HG03442 (cell line): ENCODE measurements at regions not wholly inside any gene's neighbourhood (a gene's known extent, or its start where the extent isn't known, plus 50 kb on each side); places are given as distances from the start of the nearest gene placed in this dataset.

Experiments
- ATAC-seq: cut with Tn5 transposase; IDR thresholded peaks from one replicate; pipeline ENCODE4 v1.9.1; 2021; ENCODE audit warnings: mild to moderate bottlenecking, moderate library complexity; ENCODE audit not compliant: unreplicated experiment

DNA sequence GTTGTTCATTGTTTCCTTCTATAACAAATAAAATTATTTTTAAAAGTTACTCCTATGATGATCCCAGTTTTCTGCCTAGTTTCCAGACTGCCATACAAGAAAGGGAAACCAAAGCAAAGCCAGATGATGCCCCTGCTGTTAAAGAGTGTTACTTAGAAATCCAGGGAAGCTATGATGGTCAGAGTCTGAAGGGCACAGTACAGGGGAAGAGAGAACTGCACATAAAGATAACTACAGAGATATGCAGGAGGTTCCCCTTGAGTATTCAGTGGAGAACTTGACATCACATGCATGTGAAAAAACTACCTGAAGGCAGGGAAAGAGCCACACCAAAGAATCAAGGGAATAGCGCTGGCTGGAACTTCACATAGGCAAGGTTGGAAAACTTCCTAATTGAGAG lies 494.2 kb upstream of the FSTL5 start:
- no peak for ATAC-seq

DNA sequence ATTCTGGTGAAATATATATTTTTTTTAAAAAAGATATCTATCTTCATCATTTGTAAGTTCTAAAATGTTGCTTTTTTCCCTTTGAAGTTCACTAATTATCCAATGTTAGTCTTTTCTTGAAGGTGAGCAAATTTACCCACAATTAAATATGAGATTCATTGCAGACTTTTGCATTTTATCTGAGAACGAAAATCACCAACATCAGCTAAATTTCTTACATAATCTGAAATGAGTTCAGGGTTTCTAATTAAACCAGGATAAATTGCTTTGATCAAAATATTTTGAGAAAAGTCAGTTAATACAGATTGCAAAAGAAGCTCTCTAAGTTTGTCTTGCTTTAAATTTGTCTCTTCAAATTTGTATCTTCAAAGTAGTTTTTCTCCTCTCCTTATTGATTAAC lies 486.4 kb upstream of the FSTL5 start:
- no peak for ATAC-seq

GRCh38 chr4:162645381-162645780 lies 481.6 kb upstream of the FSTL5 start:
- ATAC-seq, result no peak

- ATAC-seq, result no peak
Measured at GRCh38 chr4:162644346-162644745, 480.5 kb upstream of the FSTL5 start.

- no peak for ATAC-seq
Measured at GRCh38 chr4:162640152-162640551, 476.4 kb upstream of the FSTL5 start.

- ATAC-seq, result no peak
Measured at GRCh38 chr4:162634390-162634789, 470.6 kb upstream of the FSTL5 start.

DNA sequence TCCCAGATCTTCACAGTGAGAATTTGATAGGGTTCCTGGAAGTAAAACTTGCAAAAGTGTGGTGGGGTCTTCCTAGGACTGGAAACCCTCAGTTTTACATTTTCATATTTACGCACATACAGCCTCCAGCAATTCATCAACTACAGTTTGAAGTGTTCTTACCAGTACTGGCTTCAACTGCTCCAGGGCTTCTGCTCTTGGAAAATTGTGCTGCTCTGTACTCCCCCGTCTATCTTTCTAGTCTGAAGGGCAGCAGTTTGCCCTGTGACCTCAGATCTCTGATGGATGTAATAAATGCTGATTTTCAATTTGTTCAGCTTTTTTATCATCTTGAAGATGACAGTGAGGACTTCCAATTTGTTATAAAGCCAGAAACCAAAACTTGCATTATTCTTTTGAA lies 458.9 kb upstream of the FSTL5 start:
- no peak for ATAC-seq

- no peak for ATAC-seq
Measured at GRCh38 chr4:162610116-162610515, 446.3 kb upstream of the FSTL5 start.

DNA sequence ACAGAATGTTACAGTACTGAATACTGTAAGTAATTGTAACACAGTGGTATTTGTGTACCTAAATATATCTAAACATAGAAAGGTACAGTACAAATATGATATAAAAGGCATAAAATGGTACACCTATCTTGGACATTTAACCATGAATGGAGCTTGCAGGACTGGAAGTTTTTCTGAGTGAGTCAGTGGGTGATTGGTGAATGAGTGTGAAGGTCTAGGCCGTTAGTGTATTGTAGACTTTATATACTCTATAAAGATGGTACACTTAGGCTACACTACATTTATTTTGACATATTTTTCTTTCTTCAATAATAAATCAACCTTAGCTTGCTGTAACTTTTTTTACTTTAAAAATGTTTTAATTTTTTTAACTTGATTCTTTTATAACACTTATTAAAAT lies 422.5 kb upstream of the FSTL5 start:
- no peak for ATAC-seq

- peak; percentile 46 for ATAC-seq
Measured at GRCh38 chr4:162582180-162582579, 418.4 kb upstream of the FSTL5 start.

DNA sequence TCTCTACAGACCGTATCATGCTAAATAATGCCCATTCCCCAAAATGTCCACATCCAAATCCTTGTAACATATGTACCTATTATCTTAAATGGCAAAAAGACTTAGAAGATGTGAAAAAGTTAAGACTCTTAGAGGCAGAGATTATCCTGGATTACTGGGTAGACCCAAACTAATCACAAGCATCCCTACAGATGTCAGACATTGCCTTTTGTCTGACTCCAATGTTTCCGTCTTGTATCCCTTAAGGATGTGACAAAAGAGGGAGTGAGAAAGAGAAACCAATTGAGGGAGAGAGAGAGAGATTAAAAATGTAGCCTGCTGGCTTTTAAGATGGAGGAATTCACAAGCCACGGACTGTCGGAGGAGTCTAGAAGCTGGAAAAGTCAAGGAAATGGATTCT lies 401.9 kb upstream of the FSTL5 start:
- ATAC-seq, result no peak

DNA sequence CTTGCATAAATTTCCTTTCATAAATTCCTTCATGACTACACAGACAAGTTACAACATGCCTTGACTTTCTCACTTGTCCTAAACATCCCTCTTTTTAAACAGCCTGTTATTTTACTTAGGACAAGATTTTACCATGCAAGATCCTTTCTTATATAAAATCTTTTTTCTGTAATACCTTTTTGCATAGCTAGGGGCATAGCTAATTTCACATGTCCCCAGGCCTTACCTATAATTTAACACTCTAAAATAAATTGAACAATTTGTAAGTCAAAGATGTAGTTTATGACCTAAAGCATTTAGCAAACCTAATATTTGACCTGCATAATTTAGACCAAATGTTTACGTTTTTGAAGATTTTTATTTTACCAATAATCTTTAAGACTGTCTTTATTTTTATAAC lies 396.3 kb upstream of the FSTL5 start:
- ATAC-seq, result no peak

- ATAC-seq, result no peak
Measured at GRCh38 chr4:162557516-162558106, 393.8 kb upstream of the FSTL5 start.

DNA sequence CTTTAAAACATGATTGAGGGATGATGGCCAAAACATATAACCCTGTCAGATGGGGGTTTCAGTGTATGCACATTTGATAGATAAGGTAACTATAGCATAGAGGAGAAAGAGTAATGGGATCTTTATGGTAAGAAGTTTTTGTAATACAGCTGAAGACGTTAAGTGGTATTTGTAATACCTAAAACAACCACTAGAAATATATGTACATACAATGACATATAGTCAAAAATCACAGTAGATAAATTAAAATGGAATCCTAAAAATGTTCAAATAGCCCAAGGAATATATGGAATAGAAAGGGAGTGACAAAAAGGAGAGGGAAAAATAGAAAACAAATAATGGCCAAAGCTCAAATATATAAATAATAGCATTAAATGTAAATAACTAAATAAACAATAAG lies 371.3 kb upstream of the FSTL5 start:
- ATAC-seq, result no peak

- ATAC-seq, result no peak
Measured at GRCh38 chr4:162523171-162523570, 359.4 kb upstream of the FSTL5 start.

DNA sequence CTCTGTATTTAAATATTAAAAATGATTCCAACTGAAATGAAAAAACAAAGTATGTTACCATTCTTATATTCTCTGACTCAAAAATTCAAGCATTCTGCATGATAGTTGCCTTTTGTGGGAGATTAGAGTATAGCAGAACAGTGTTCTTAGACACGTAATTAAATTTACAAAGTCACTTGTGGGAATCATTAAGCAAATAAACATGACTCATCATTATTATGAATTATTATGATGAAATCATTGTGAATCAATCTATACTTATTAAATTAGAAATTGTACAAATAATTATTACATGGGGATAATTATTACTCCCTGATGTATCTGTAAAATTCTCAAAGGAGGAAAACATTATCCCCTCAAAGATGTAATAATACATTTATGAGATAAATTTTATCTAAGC lies 358.9 kb upstream of the FSTL5 start:
- ATAC-seq, result no peak

DNA sequence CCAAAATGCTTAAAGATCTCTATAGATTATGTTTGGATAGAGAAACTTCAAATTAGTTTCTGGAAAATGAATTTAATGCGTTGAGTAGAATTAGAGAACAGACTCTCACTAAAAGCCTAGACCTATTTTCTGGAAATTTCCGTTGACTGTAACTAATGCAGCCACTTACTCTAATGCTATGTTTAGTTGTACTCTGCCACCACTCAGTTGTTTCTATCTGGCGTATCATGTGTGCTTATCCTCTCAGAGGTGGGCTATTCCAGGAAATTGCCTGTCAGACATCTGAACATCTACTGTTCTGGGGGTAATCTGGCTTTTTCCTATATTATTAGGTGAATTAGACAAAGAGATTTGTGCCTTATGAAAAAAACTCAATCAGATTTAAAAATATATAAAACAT lies 347.1 kb upstream of the FSTL5 start:
- no peak for ATAC-seq

- ATAC-seq, result no peak
Measured at GRCh38 chr4:162510115-162510514, 346.3 kb upstream of the FSTL5 start.

DNA sequence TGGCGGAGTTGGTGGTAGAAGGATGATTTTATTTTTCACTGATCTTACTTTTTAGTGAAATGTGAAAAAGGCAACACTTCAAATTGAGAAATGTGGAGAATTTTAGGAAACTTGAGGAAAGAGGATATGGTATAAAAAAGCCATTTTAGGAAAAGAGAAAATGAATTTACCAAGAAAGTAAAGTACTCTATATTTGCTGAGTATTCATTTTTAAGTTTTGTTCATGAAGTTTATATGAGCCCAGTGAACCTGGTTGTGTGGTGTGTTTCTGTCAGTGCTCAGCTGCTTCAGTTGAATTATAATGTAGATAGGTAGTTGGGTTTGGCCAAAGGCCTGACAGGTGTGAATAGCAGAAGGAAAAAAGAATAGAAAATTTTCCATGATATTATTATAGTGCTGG lies 345.5 kb upstream of the FSTL5 start:
- no peak for ATAC-seq

- no peak for ATAC-seq
Measured at GRCh38 chr4:162506253-162506652, 342.5 kb upstream of the FSTL5 start.

- ATAC-seq, result no peak
Measured at GRCh38 chr4:162503868-162504267, 340.1 kb upstream of the FSTL5 start.

DNA sequence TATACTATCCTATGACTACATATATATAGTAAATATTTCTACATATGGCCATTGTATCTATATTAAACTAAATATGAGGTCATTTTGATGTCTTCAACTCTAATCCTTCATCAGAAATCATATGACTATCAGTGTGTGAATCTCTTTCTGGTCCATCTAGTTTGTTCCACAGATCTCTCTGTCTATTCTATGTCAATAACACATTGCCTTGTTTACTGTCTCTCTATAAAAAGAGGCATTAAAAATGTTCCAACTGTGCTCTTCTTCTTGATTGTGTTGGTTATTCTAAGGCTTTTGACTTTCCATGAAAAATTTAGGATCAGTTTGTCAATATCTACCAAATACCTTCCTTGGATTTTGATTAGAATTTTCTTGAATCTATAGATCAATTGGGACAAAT lies 338.3 kb upstream of the FSTL5 start:
- no peak for ATAC-seq

- ATAC-seq, result peak; percentile 61
Measured at GRCh38 chr4:162499478-162499877, 335.7 kb upstream of the FSTL5 start.

DNA sequence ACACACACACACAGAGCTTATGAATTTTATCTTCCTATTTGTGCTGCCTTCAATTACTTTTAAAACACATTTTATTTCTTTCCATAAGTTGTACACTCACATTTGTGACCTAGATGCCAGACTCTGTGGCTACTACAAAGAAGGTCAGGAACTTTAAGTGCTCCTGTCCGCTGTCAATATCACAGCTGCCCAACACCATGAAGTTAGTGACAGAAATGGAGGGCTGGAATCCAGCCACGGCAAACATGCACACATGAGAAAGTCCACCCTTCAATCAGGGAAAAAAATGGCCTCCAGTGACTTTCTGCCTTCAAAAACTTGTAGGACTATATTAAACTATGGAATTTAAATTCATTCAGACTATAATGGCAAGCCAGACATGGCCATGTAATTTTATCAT lies 334.4 kb upstream of the FSTL5 start:
- no peak for ATAC-seq
